HCT116 (cell line): ENCODE measurements at regions not wholly inside any gene's neighbourhood (a gene's known extent, or its start where the extent isn't known, plus 50 kb on each side); places are given as distances from the start of the nearest gene placed in this dataset.

Experiments
- ATAC-seq: fragments of 200-7000 bp; cut with Tn5 transposase; 2 replicates; pipeline ENCODE4 v1.9.1; 2020; ENCODE audit warnings: mild to moderate bottlenecking, moderate library complexity
- BruUV-seq: library from RNA; stranded (reverse); fragments of 400-500 nt; replicated peaks from 2 replicates; lab custom pipeline; 2021; lab: Mats Ljungman, UMichigan
- CTCF ChIA-PET: fragments of 300-600 bp; sonication (Branson Sonifier 250); formaldehyde crosslinking; loops from one replicate; lab custom pipeline; 2021; ENCODE audit warnings: antibody characterized with exemption; lab: Charles Lee
- POLR2A ChIA-PET: fragments of 300-600, 350-600 bp; sonication (Branson Sonifier 250); formaldehyde crosslinking; loops from one replicate; lab custom pipeline; 2021; ENCODE audit warnings: antibody characterized with exemption; lab: Charles Lee
- RAD21 ChIA-PET, 2 experiments: fragments of 300-600 bp; sonication (Branson Sonifier 250); formaldehyde crosslinking; loops; one replicate each; lab custom pipeline; 2023; ENCODE audit warnings: low total read pairs in 2 of 2; ENCODE audit not compliant: uncharacterized antibody in 2 of 2, unreplicated experiment in 2 of 2, low non-redundant PET in 1 of 2; lab: Charles Lee
- DNase-seq: peaks from one replicate; pipeline ENCODE4 v3.0.0-alpha.2; 2010; ENCODE audit warnings: low read depth, low spot score
- H2AFZ ChIP-seq: fragments of 200-600 bp; shearing (Covaris generic), sonication (generic); 2 replicates; pipeline ENCODE4 v1.6.1; 2017; ENCODE audit warnings: low read depth, mixed run types, mixed read lengths, antibody characterized with exemption, low read length; ENCODE audit not compliant: poor library complexity, severe bottlenecking
- H3K27ac ChIP-seq: 2 replicates; pipeline ENCODE4 v1.5.1; 2012; ENCODE audit warnings: low read depth, low read length
- H3K27me3 ChIP-seq: fragments of 200-600 bp; sonication (generic); 2 replicates; pipeline ENCODE4 v1.6.1; 2016; ENCODE audit warnings: mixed run types, low read length, mixed read lengths; ENCODE audit not compliant: insufficient read depth
- H3K36me3 ChIP-seq, 2 experiments: fragments of 200-500 bp in 1 of 2; fragments of 200-600 bp in 1 of 2; sonication (Bioruptor generic) in 1 of 2; sonication (generic) in 1 of 2; 2 replicates each; pipeline versions ENCODE4 v1.5.1 to v1.6.1; 2014 to 2016; ENCODE audit warnings: low read length in 2 of 2, inconsistent platforms in 1 of 2, mixed read lengths in 1 of 2, mixed run types in 1 of 2; ENCODE audit not compliant: insufficient read depth in 2 of 2, control insufficient read depth in 1 of 2
- H3K4me1 ChIP-seq, 2 experiments: fragments of 200-600 bp in 1 of 2; sonication (generic) in 1 of 2; 2 replicates each; pipeline versions ENCODE4 v1.5.1 to v1.6.1; 2012 to 2017; ENCODE audit warnings: low read length in 2 of 2, inconsistent platforms in 1 of 2, mild to moderate bottlenecking in 1 of 2, mixed read lengths in 1 of 2, mixed run types in 1 of 2, moderate library complexity in 1 of 2; ENCODE audit not compliant: insufficient read depth in 2 of 2, control insufficient read depth in 1 of 2
- H3K4me2 ChIP-seq: fragments of 200-600 bp; sonication (generic); 2 replicates; pipeline ENCODE4 v1.6.1; 2017; ENCODE audit warnings: mixed run types, low read length, mixed read lengths
- H3K4me3 ChIP-seq, 2 experiments: fragments of 200-600 bp in 1 of 2; sonication (generic) in 1 of 2; replicated peaks in 1 of 2; 2 replicates each; pipeline ENCODE4 v1.5.1; 2011 to 2016; ENCODE audit warnings: low read length in 2 of 2, control low read depth in 1 of 2, low read depth in 1 of 2, mild to moderate bottlenecking in 1 of 2, mixed read lengths in 1 of 2, mixed run types in 1 of 2
- H3K79me2 ChIP-seq: fragments of 200-600 bp; sonication (generic); 2 replicates; pipeline ENCODE4 v1.6.1; 2017; ENCODE audit warnings: mild to moderate bottlenecking, mixed run types, low read length, moderate library complexity, mixed read lengths; ENCODE audit not compliant: insufficient read depth
- H3K9ac ChIP-seq: fragments of 200-600 bp; sonication (generic); 2 replicates; pipeline ENCODE4 v1.6.1; 2016; ENCODE audit warnings: low read length, mixed read lengths
- H3K9me2 ChIP-seq: fragments of 200-600 bp; sonication (generic), shearing (Covaris generic); 2 replicates; pipeline ENCODE4 v1.6.1; 2017; ENCODE audit warnings: mixed run types, mild to moderate bottlenecking, moderate library complexity; ENCODE audit not compliant: insufficient read depth
- H3K9me3 ChIP-seq, 2 experiments: fragments of 200-500 bp in 1 of 2; fragments of 200-600 bp in 1 of 2; sonication (Bioruptor generic) in 1 of 2; sonication (generic) in 1 of 2; 2 replicates each; pipeline ENCODE4 v1.6.1; 2014 to 2017; ENCODE audit warnings: low read length in 2 of 2, mixed read lengths in 2 of 2, inconsistent platforms in 1 of 2, low read depth in 1 of 2, mild to moderate bottlenecking in 1 of 2, mixed run types in 1 of 2, moderate library complexity in 1 of 2; ENCODE audit not compliant: control insufficient read depth in 1 of 2, insufficient read depth in 1 of 2
- H4K20me1 ChIP-seq: fragments of 200-600 bp; sonication (generic), shearing (Covaris generic); 2 replicates; pipeline ENCODE4 v1.6.1; 2017; ENCODE audit warnings: mixed run types, mild to moderate bottlenecking, moderate library complexity; ENCODE audit not compliant: insufficient read depth
- CBX3 ChIP-seq: IDR thresholded peaks from 2 replicates; pipeline ENCODE4 v1.6.1; 2012; ENCODE audit warnings: low read depth
- CEBPB ChIP-seq: IDR thresholded peaks from 2 replicates; pipeline ENCODE4 v1.6.1; 2012; ENCODE audit warnings: low read depth
- CTCF ChIP-seq, 3 experiments: fragments of 200-600 bp in 1 of 3; sonication (generic) in 1 of 3; IDR thresholded peaks in 2 of 3; conservative IDR thresholded peaks in 1 of 3; 2 replicates each; pipeline ENCODE4 v1.5.1; 2012 to 2017; ENCODE audit warnings: low read depth in 2 of 3, low read length in 2 of 3, antibody characterized with exemption in 1 of 3, borderline replicate concordance in 1 of 3, control low read depth in 1 of 3, mild to moderate bottlenecking in 1 of 3, mixed read lengths in 1 of 3, mixed run types in 1 of 3, moderate library complexity in 1 of 3; ENCODE audit not compliant: insufficient read depth in 1 of 3
- EGR1 ChIP-seq: IDR thresholded peaks from 2 replicates; pipeline ENCODE4 v1.6.1; 2012; ENCODE audit warnings: low read depth
- ELF1 ChIP-seq: IDR thresholded peaks from 2 replicates; pipeline ENCODE4 v1.6.1; 2012; ENCODE audit warnings: low read depth, borderline replicate concordance
- POLR2AphosphoS5 ChIP-seq: IDR thresholded peaks from 2 replicates; pipeline ENCODE4 v1.6.1; 2011; ENCODE audit warnings: mild to moderate bottlenecking, low read depth, low read length, moderate library complexity
- SP1 ChIP-seq: IDR thresholded peaks from 2 replicates; pipeline ENCODE4 v1.6.1; 2012; ENCODE audit warnings: low read depth
- YY1 ChIP-seq: IDR thresholded peaks from 2 replicates; pipeline ENCODE4 v1.6.1; 2011; ENCODE audit warnings: low read length, low read depth, moderate library complexity, mild to moderate bottlenecking; ENCODE audit not compliant: insufficient replicate concordance; ENCODE audit errors: extremely low read depth
- ZBTB33 ChIP-seq: IDR thresholded peaks from 2 replicates; pipeline ENCODE4 v1.6.1; 2011; ENCODE audit warnings: mild to moderate bottlenecking, low read length, moderate library complexity; ENCODE audit not compliant: insufficient replicate concordance; ENCODE audit errors: extremely low read depth
- intact Hi-C: fragments of 100-400 bp; cut with micrococcal nuclease; formaldehyde crosslinking; loops from 2 replicates; pipeline ENCODE4 v1.10.0; 2022
- TF ChIP-seq, protein P1 (sequence below): IDR thresholded peaks from 2 replicates; pipeline ENCODE4 v1.6.1; 2012; ENCODE audit warnings: low read depth

DNA sequence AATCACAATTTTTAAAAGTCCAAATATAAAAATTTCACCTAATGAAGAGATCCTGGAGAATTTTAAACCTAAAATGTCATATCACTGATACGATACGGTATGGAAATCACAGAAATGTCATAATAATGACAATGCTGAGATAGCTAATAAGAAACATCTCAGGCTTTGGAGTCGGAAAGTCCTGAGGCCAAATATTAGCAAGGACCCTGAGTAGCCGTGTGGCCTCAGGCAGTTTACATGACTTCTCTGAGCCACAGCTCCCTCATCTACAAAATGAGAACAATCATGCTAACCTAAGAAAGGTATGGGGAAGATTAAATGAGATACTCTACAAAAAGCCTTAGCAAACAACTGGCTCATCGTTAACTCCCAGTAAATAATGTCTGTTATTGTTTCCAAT lies 100.9 kb upstream of the NEBL start:
- H3K36me3 ChIP-seq = no peaks in the 10 kb centered on the region
- no peaks in the 10 kb centered on the region for H3K4me1 ChIP-seq
- H2AFZ ChIP-seq = no peak overlapping the region
- H3K4me3 ChIP-seq = no peak overlapping the region
- ATAC-seq = no peak
- DNase-seq = no peak
- intact Hi-C loops = no loop called here
- TF ChIP-seq CBX3 = no peak
- no peak for TF ChIP-seq CEBPB
- no peak for TF ChIP-seq EGR1
- no peak for TF ChIP-seq YY1
- TF ChIP-seq POLR2AphosphoS5 = no peak
- TF ChIP-seq, protein P1, sequence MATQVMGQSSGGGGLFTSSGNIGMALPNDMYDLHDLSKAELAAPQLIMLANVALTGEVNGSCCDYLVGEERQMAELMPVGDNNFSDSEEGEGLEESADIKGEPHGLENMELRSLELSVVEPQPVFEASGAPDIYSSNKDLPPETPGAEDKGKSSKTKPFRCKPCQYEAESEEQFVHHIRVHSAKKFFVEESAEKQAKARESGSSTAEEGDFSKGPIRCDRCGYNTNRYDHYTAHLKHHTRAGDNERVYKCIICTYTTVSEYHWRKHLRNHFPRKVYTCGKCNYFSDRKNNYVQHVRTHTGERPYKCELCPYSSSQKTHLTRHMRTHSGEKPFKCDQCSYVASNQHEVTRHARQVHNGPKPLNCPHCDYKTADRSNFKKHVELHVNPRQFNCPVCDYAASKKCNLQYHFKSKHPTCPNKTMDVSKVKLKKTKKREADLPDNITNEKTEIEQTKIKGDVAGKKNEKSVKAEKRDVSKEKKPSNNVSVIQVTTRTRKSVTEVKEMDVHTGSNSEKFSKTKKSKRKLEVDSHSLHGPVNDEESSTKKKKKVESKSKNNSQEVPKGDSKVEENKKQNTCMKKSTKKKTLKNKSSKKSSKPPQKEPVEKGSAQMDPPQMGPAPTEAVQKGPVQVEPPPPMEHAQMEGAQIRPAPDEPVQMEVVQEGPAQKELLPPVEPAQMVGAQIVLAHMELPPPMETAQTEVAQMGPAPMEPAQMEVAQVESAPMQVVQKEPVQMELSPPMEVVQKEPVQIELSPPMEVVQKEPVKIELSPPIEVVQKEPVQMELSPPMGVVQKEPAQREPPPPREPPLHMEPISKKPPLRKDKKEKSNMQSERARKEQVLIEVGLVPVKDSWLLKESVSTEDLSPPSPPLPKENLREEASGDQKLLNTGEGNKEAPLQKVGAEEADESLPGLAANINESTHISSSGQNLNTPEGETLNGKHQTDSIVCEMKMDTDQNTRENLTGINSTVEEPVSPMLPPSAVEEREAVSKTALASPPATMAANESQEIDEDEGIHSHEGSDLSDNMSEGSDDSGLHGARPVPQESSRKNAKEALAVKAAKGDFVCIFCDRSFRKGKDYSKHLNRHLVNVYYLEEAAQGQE = no peak
- TF ChIP-seq CTCF (IDR thresholded peaks at IDR 0.05 in 2 of 3, conservative IDR thresholded peaks at IDR 0.05 in 1 of 3; ENCODE audit: borderline replicate concordance in 1 of 3, insufficient read depth in 1 of 3, low read depth in 2 of 3, low read length in 2 of 3) = no peak
- TF ChIP-seq ELF1 = no peak
- TF ChIP-seq ZBTB33 = no peak
- no peak for TF ChIP-seq SP1
- TF ChIP-seq, all 23 proteins: peak for 0
- ChIA-PET POLR2A (no interaction called here), CTCF (no interaction called here), RAD21 (no interaction called here)
- no peak overlapping the region for H3K4me2 ChIP-seq
- H3K27me3 ChIP-seq = no peaks in the 10 kb centered on the region
- no peaks in the 10 kb centered on the region for H3K9me3 ChIP-seq
- no peaks in the 10 kb centered on the region; the same call in 1 of the 2 replicates for H4K20me1 ChIP-seq
- BruUV-seq = no TSS peak
- H3K9me2 ChIP-seq = no peaks in the 10 kb centered on the region
- no peaks in the 10 kb centered on the region for H3K79me2 ChIP-seq
- H3K9ac ChIP-seq = no peak overlapping the region
- H3K27ac ChIP-seq = no peak overlapping the region
